Epithelial cell of esophagus (primary cell): ENCODE measurements at regions not wholly inside any gene's neighbourhood (a gene's known extent, or its start where the extent isn't known, plus 50 kb on each side); places are given as distances from the start of the nearest gene placed in this dataset.

ENCODE experiments used
- DNase-seq: peaks from one replicate; pipeline ENCODE4 v3.0.0; 2010; ENCODE audit warnings: low read depth
- H3K4me3 ChIP-seq: 2 replicates; pipeline ENCODE4 v1.5.1; 2011; ENCODE audit warnings: mild to moderate bottlenecking, low read length, control low read depth
- TF ChIP-seq, protein P1 (sequence below): IDR thresholded peaks from 2 replicates; pipeline ENCODE4 v1.5.1; 2011; ENCODE audit warnings: low read depth, mild to moderate bottlenecking, low read length, control low read depth, inconsistent platforms; ENCODE audit not compliant: insufficient read depth; ENCODE audit errors: missing control alignments

DNA sequence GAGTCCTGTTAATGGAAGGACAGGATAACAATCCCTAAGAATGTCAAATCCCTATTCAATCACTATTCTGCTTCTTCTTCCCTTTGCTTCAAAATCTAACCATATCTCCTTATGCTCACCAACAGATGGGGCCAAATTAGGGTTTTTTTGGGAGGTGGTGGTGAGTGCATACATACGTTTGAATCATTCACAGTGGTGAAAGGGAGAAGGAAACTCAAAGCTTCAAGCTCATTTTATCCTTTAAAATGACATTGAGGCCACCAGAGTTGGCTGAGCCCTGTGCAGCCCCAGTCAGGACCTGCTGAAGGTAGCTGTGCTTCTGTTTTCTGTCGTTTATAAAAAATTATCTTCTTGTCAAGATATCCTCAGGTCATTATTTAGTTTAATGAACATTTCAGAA, 607.5 kb upstream of the AGTR1 start:
- TF ChIP-seq, protein P1, sequence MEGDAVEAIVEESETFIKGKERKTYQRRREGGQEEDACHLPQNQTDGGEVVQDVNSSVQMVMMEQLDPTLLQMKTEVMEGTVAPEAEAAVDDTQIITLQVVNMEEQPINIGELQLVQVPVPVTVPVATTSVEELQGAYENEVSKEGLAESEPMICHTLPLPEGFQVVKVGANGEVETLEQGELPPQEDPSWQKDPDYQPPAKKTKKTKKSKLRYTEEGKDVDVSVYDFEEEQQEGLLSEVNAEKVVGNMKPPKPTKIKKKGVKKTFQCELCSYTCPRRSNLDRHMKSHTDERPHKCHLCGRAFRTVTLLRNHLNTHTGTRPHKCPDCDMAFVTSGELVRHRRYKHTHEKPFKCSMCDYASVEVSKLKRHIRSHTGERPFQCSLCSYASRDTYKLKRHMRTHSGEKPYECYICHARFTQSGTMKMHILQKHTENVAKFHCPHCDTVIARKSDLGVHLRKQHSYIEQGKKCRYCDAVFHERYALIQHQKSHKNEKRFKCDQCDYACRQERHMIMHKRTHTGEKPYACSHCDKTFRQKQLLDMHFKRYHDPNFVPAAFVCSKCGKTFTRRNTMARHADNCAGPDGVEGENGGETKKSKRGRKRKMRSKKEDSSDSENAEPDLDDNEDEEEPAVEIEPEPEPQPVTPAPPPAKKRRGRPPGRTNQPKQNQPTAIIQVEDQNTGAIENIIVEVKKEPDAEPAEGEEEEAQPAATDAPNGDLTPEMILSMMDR, result no peak
- no peak overlapping the region for H3K4me3 ChIP-seq
- no peak for DNase-seq

DNA sequence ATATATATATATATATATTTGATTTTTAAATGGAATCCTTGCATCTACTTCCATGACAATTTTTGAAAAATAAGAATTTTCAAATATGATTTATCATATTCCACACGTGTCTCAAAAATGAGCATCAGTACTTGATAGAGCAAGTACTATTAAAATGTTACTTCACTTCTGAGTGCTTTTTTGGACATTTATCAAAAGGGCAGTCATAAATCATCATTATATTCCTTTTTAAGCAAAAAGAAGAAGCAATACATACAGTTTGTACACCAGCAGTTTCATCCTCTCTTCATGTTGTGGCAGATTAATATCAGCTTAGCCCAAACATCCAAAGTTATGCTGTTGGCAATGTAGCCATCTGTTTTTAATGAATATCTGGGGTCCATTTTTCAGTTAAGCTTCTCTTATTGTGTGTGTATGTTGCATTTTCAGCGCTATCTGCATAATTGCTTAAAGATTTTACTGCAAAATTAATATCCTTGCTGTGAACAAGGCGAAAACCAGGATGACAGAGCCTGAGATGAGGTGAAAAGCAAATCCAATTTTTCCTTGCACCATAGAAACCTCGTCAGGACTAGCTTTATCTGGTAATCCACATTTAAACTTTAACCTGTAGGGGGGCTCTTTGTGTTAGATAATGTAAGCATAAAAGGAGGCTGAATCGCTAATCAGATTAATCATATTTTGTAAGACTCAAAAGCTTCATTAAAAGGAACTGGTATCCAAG, 604.9 kb upstream of the AGTR1 start:
- no peak for DNase-seq
- TF ChIP-seq, protein P1, result no peak
- H3K4me3 ChIP-seq, result no peak overlapping the region

DNA sequence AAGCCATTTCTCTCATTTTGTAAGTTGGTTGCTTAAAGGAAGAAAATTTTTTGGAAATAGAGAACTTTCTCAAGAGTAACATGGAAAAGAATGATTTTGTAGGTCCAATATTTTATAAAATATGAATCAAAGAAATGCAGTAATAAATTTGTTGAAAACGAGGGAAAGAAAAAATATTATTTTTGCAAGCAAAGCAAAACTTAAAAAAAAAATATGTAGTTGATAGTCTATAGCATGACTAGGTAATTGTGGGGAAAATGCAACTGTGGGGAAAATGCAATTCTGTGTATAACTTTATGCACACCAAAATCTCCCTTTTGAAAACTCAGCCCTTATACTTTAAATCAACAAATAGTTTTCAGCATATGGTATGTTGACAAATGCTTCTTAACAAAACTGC, 604.0 kb upstream of the AGTR1 start:
- DNase-seq, result no peak
- H3K4me3 ChIP-seq, result no peak overlapping the region
- TF ChIP-seq, protein P1, result no peak

DNA sequence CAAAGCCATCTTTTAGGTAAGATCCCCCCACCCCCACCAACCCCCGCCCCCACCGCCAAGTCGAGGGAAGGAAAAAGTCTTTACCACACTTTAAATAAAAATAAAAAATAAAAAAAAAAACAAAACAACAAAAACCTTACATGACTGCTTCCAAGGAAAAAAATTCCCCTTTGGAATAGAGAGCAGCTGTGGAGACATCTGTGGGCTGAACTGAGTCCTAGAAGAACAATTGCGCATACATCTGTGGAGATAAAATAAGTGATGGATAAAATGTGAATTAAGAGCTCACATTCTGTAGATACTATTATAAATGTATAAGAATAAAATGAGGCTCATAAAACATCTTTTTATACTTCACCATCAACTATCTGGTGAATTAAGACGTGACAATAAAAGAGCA, 601.7 kb upstream of the AGTR1 start:
- no peak overlapping the region for H3K4me3 ChIP-seq
- no peak for DNase-seq
- TF ChIP-seq, protein P1, result no peak

DNA sequence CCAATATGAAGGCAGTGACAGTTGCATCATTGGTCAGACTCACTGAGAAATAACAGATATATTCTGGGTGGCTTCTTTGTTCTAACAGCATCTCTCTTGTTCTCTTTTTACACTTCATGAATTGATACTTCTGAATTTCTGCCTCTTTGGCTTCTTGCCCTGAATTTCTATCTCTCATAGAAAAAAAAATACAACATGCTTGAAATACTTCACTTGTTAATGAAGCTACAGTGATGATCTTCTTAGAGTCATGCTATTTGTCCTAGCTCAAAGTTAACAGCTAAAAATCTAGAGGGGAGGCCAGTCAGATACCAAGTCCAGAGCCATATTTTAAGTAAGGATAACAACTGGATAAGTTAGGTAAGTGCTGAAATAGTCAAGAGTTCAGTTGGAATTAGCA, 597.2 kb upstream of the AGTR1 start:
- TF ChIP-seq, protein P1, result no peak
- H3K4me3 ChIP-seq, result no peak overlapping the region
- DNase-seq, result no peak

DNA sequence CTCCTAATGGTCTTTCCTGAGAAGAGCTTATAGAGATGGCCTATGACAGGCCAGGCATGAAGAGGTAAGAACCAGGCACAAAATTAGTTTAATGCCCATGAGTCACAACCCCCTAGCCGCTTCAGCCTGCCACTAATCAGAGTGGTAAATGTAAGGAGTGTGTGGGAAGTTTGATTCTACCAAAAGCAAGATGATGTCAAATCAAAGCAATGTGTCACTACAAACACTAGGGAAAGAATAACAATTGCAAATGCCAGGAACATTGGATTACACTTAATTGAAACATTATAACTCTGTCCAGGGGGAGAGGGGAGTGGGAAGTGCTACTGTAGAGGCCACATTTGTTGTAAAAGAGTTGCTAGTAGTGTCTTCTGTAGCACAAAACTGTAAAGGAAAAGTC, 596.6 kb upstream of the AGTR1 start:
- no peak for DNase-seq
- TF ChIP-seq, protein P1, result no peak
- no peak overlapping the region for H3K4me3 ChIP-seq

DNA sequence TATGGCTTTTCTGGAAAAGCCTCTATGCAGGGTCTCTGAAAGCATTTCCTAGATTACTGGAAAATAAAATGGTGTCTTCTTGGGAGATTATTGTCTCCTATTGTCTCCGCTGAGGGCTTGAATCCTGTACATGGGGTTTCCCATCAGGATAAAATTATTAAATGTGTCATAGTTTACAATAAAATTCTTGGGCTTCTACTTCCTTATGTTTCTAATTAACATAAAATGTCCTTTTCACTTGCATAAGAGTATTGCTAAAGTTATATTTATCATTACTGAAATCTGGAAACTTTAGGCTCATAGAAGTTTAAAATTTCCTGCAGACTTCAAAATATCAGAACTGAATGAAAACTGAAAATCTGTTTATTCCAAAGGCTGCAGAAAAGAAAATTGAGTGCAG, 595.5 kb upstream of the AGTR1 start:
- DNase-seq, result no peak
- TF ChIP-seq, protein P1, result no peak

More for the DNA sequence above, 595.5 kb upstream of the AGTR1 start:
- no peak overlapping the region for H3K4me3 ChIP-seq
